ENCODE measurements at regions not wholly inside any gene's neighbourhood (a gene's known extent, or its start where the extent isn't known, plus 50 kb on each side); places are given as distances from the start of the nearest gene placed in this dataset.

GRCh38 chr3:166634091-166634746, 745.9 kb downstream of the ZBBX start:
- TF ChIP-seq EZH2phosphoT487 (IDR thresholded peaks at IDR 0.05; ENCODE audit: insufficient read depth, low read depth) (no peak), EZH2 (IDR thresholded peaks at IDR 0.05; ENCODE audit: insufficient read depth, poor library complexity, severe bottlenecking) (no peak)
